ENCODE measurements at regions not wholly inside any gene's neighbourhood (a gene's known extent, or its start where the extent isn't known, plus 50 kb on each side); places are given as distances from the start of the nearest gene placed in this dataset.

DNA sequence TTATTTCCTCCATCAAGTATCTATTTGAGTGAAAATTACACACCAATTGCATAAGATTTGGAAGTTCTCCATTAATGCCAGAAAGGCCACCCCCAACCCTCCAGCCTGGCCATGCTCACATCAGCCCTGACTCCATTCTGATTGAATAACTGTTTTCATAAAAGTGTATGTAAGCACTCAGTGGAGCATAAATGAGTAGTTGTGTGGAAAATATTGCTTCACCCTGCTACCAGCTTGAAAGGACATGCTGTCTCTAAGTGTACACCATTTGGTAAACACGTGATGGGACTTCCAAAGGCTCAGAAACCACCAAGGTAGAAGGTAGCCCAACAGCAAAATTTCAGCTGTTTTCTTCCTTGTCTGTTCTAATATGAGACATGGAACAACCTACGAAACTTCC is 393.8 kb downstream of the ZNF385D start:
- Mint-ChIP-seq H3K27me3 (ENCODE audit: low read depth in 3 of 3) (peaks cover 0 to 2% (median 0%) of the 10 kb centered on the region in 3 donors), H3K4me1 (no peaks in the 10 kb centered on the region), H3K9me3 (peaks cover 0 to 9% (median 3%) of the 10 kb centered on the region in 7 donors), H3K4me3 (no peak overlapping the region), H3K27ac (no peak overlapping the region), H3K36me3 (no peaks in the 10 kb centered on the region)
- Histone ChIP-seq H3K27ac (ENCODE audit: low read depth in 1 of 2, low read length in 2 of 2) (no peak overlapping the region), H3K4me3 (replicated peaks in 1 of 3; ENCODE audit: low read depth in 2 of 3, low read length in 3 of 3) (no peak overlapping the region), H3K36me3 (replicated peaks in 1 of 2; ENCODE audit: control insufficient read depth in 1 of 2, insufficient read depth in 2 of 2, low read length in 2 of 2) (no peaks in the 10 kb centered on the region), H3K4me2 (replicated peaks; ENCODE audit: extremely low read depth, low read length, poor library complexity, severe bottlenecking) (no peak overlapping the region), H3K27me3 (ENCODE audit: control insufficient read depth in 2 of 2, insufficient read depth in 2 of 2, low read length in 2 of 2) (no peaks in the 10 kb centered on the region), H4K20me1 (ENCODE audit: insufficient read depth, low read length) (no peaks in the 10 kb centered on the region), H3K79me2 (ENCODE audit: insufficient read depth, low read length) (no peaks in the 10 kb centered on the region), H3K9me3 (replicated peaks in 1 of 2; ENCODE audit: control insufficient read depth in 1 of 2, insufficient read depth in 1 of 2, low read length in 2 of 2) (peaks cover 0 to 3% of the 10 kb centered on the region in 2 donors), H3K9ac (ENCODE audit: insufficient read depth, low read length, poor library complexity, severe bottlenecking) (no peak overlapping the region), H2AFZ (ENCODE audit: insufficient read depth, low read depth, low read length, poor library complexity, severe bottlenecking) (no peak overlapping the region), H3K4me1 (ENCODE audit: control insufficient read depth in 1 of 2, insufficient read depth in 2 of 2, low read length in 2 of 2) (no peaks in the 10 kb centered on the region)
- intact Hi-C loops (cut with micrococcal nuclease), result no loop called here
- TF ChIP-seq, protein P1, sequence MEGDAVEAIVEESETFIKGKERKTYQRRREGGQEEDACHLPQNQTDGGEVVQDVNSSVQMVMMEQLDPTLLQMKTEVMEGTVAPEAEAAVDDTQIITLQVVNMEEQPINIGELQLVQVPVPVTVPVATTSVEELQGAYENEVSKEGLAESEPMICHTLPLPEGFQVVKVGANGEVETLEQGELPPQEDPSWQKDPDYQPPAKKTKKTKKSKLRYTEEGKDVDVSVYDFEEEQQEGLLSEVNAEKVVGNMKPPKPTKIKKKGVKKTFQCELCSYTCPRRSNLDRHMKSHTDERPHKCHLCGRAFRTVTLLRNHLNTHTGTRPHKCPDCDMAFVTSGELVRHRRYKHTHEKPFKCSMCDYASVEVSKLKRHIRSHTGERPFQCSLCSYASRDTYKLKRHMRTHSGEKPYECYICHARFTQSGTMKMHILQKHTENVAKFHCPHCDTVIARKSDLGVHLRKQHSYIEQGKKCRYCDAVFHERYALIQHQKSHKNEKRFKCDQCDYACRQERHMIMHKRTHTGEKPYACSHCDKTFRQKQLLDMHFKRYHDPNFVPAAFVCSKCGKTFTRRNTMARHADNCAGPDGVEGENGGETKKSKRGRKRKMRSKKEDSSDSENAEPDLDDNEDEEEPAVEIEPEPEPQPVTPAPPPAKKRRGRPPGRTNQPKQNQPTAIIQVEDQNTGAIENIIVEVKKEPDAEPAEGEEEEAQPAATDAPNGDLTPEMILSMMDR (IDR thresholded peaks at IDR 0.05), result no peak
- WGBS (ENCODE audit: insufficient coverage), result no CpG with 5 or more reads among the region's 2 CpGs
- no peak for DNase-seq

DNA sequence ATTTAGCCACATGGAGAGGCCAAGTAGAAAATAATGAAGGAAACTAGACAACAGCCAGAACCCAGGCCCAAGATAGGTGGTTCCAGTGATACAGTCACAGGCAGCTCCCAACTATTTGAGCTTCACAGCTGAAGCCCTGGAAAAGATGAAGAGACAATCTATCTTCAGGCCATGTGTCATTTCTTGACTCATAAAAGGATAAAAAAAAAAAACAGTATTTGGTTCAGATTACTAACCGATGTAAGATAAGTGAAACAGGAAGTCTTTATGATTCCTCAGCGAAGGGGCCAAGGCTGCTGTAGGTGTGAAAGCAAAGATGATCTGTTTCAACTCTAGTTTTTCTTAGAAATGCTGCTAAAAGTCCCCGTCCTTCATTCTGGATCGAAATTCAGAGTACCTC is 394.6 kb downstream of the ZNF385D start:
- Histone ChIP-seq H2AFZ (ENCODE audit: insufficient read depth, low read depth, low read length, poor library complexity, severe bottlenecking) (no peak overlapping the region), H3K9me3 (replicated peaks in 1 of 2; ENCODE audit: control insufficient read depth in 1 of 2, insufficient read depth in 1 of 2, low read length in 2 of 2) (peaks cover 0 to 3% of the 10 kb centered on the region in 2 donors), H3K4me1 (ENCODE audit: control insufficient read depth in 1 of 2, insufficient read depth in 2 of 2, low read length in 2 of 2) (no peaks in the 10 kb centered on the region), H3K4me2 (replicated peaks; ENCODE audit: extremely low read depth, low read length, poor library complexity, severe bottlenecking) (no peak overlapping the region), H3K9ac (ENCODE audit: insufficient read depth, low read length, poor library complexity, severe bottlenecking) (no peak overlapping the region), H3K4me3 (replicated peaks in 1 of 3; ENCODE audit: low read depth in 2 of 3, low read length in 3 of 3) (no peak overlapping the region), H3K27ac (ENCODE audit: low read depth in 1 of 2, low read length in 2 of 2) (no peak overlapping the region), H3K27me3 (ENCODE audit: control insufficient read depth in 2 of 2, insufficient read depth in 2 of 2, low read length in 2 of 2) (no peaks in the 10 kb centered on the region), H3K79me2 (ENCODE audit: insufficient read depth, low read length) (no peaks in the 10 kb centered on the region), H3K36me3 (replicated peaks in 1 of 2; ENCODE audit: control insufficient read depth in 1 of 2, insufficient read depth in 2 of 2, low read length in 2 of 2) (no peaks in the 10 kb centered on the region), H4K20me1 (ENCODE audit: insufficient read depth, low read length) (no peaks in the 10 kb centered on the region)
- H3K27me3 Mint-ChIP-seq (ENCODE audit: low read depth in 3 of 3), result peaks cover 0 to 2% (median 0%) of the 10 kb centered on the region in 3 donors
- no peak for DNase-seq
- H3K36me3 Mint-ChIP-seq, result no peaks in the 10 kb centered on the region
- no peak overlapping the region for H3K4me3 Mint-ChIP-seq
- no peaks in the 10 kb centered on the region for H3K4me1 Mint-ChIP-seq
- peaks cover 0 to 9% (median 3%) of the 10 kb centered on the region in 7 donors for H3K9me3 Mint-ChIP-seq
- TF ChIP-seq, protein P1 (IDR thresholded peaks at IDR 0.05), result no peak
- WGBS (ENCODE audit: insufficient coverage), result 100% methylated on average over 1 of the region's 4 CpGs
- H3K27ac Mint-ChIP-seq, result no peak overlapping the region
- intact Hi-C loops (cut with micrococcal nuclease), result no loop called here

All from CD14-positive monocyte (primary cell).